ENCODE measurements at regions not wholly inside any gene's neighbourhood (a gene's known extent, or its start where the extent isn't known, plus 50 kb on each side); places are given as distances from the start of the nearest gene placed in this dataset.

- DNase-seq (ENCODE audit: low read depth in 2 of 2) = no peak
Observed at GRCh38 chr16:51907680-51908079, 639.3 kb downstream of the TOX3 start.

GRCh38 chr16:51900221-51900780, 646.6 kb downstream of the TOX3 start:
- DNase-seq (ENCODE audit: low read depth in 2 of 2) = no peak

GRCh38 chr16:51898872-51899271, 648.1 kb downstream of the TOX3 start:
- no peak for DNase-seq (ENCODE audit: low read depth in 2 of 2)

GRCh38 chr16:51896013-51896412, 650.9 kb downstream of the TOX3 start:
- DNase-seq (ENCODE audit: low read depth in 2 of 2) = no peak

- DNase-seq (ENCODE audit: low read depth in 2 of 2) = no peak
Observed at GRCh38 chr16:51892293-51893007, 654.5 kb downstream of the TOX3 start.

- no peak for DNase-seq (ENCODE audit: low read depth in 2 of 2)
Observed at GRCh38 chr16:51888534-51888933, 658.4 kb downstream of the TOX3 start.

GRCh38 chr16:51888016-51888415, 658.9 kb downstream of the TOX3 start:
- no peak for DNase-seq (ENCODE audit: low read depth in 2 of 2)

GRCh38 chr16:51886456-51886855, 660.5 kb downstream of the TOX3 start:
- DNase-seq (ENCODE audit: low read depth in 2 of 2) = no peak

- DNase-seq (ENCODE audit: low read depth in 2 of 2) = no peak
Observed at GRCh38 chr16:51884773-51885172, 662.2 kb downstream of the TOX3 start.

- no peak for DNase-seq (ENCODE audit: low read depth in 2 of 2)
Observed at GRCh38 chr16:51881731-51882130, 665.2 kb downstream of the TOX3 start.

- no peak for DNase-seq (ENCODE audit: low read depth in 2 of 2)
Observed at GRCh38 chr16:51880776-51881175, 666.2 kb downstream of the TOX3 start.

GRCh38 chr16:51877686-51878085, 669.3 kb downstream of the TOX3 start:
- DNase-seq (ENCODE audit: low read depth in 2 of 2) = no peak

GRCh38 chr16:51876934-51877333, 670.0 kb downstream of the TOX3 start:
- DNase-seq (ENCODE audit: low read depth in 2 of 2) = no peak

- DNase-seq (ENCODE audit: low read depth in 2 of 2) = no peak
Observed at GRCh38 chr16:51876601-51876875, 670.4 kb downstream of the TOX3 start.

GRCh38 chr16:51875834-51876600, 670.9 kb downstream of the TOX3 start:
- DNase-seq (ENCODE audit: low read depth in 2 of 2) = no peak

GRCh38 chr16:51872524-51872923, 674.4 kb downstream of the TOX3 start:
- DNase-seq (ENCODE audit: low read depth in 2 of 2) = no peak

- no peak for DNase-seq (ENCODE audit: low read depth in 2 of 2)
Observed at GRCh38 chr16:51870296-51870854, 676.6 kb downstream of the TOX3 start.

GRCh38 chr16:51869176-51869575, 677.8 kb downstream of the TOX3 start:
- no peak for DNase-seq (ENCODE audit: low read depth in 2 of 2)

GRCh38 chr16:51868631-51869030, 678.3 kb downstream of the TOX3 start:
- DNase-seq (ENCODE audit: low read depth in 2 of 2) = no peak

- no peak for DNase-seq (ENCODE audit: low read depth in 2 of 2)
Observed at GRCh38 chr16:51867386-51868065, 679.4 kb downstream of the TOX3 start.

- no peak for DNase-seq (ENCODE audit: low read depth in 2 of 2)
Observed at GRCh38 chr16:51864575-51864974, 682.4 kb downstream of the TOX3 start.

- no peak for DNase-seq (ENCODE audit: low read depth in 2 of 2)
Observed at GRCh38 chr16:51854401-51854951, 692.5 kb downstream of the TOX3 start.
